NCI-H446 treated with DMSO at 0.1 percent for 48 hours (cell line): ENCODE measurements at regions not wholly inside any gene's neighbourhood (a gene's known extent, or its start where the extent isn't known, plus 50 kb on each side); places are given as distances from the start of the nearest gene placed in this dataset.

Experiments used
- DNase-seq: peaks from one replicate; lab custom pipeline; 2025; lab: John Stamatoyannopoulos, UW

GRCh38 chr2:66849153-66849755, 414.3 kb downstream of the MEIS1 start:
- DNase-seq, result peak; percentile 81

GRCh38 chr2:66850376-66850775, 415.5 kb downstream of the MEIS1 start:
- DNase-seq, result peak; percentile 6

GRCh38 chr2:66851449-66851872, 416.5 kb downstream of the MEIS1 start:
- DNase-seq, result no peak

- DNase-seq, result no peak
Observed at GRCh38 chr2:66852953-66853352, 418.0 kb downstream of the MEIS1 start.

- no peak for DNase-seq
Observed at GRCh38 chr2:66853585-66853984, 418.7 kb downstream of the MEIS1 start.

- no peak for DNase-seq
Observed at GRCh38 chr2:66854298-66854697, 419.4 kb downstream of the MEIS1 start.

GRCh38 chr2:66862885-66863650, 428.1 kb downstream of the MEIS1 start:
- DNase-seq, result no peak

- no peak for DNase-seq
Observed at GRCh38 chr2:66865161-66865560, 430.2 kb downstream of the MEIS1 start.

GRCh38 chr2:66866331-66867062, 431.6 kb downstream of the MEIS1 start:
- DNase-seq, result no peak

GRCh38 chr2:66867063-66867441, 432.1 kb downstream of the MEIS1 start:
- no peak for DNase-seq

- DNase-seq, result no peak
Observed at GRCh38 chr2:66869076-66869475, 434.2 kb downstream of the MEIS1 start.

GRCh38 chr2:66872081-66872985, 437.4 kb downstream of the MEIS1 start:
- DNase-seq, result no peak

GRCh38 chr2:66872986-66873754, 438.2 kb downstream of the MEIS1 start:
- peak; percentile 19 for DNase-seq

GRCh38 chr2:66874411-66874810, 439.5 kb downstream of the MEIS1 start:
- peak; percentile 19 for DNase-seq

GRCh38 chr2:66875941-66876462, 441.1 kb downstream of the MEIS1 start:
- no peak for DNase-seq

GRCh38 chr2:66885775-66886383, 451.0 kb downstream of the MEIS1 start:
- peak; percentile 23 for DNase-seq

GRCh38 chr2:66888246-66888645, 453.3 kb downstream of the MEIS1 start:
- no peak for DNase-seq

GRCh38 chr2:66888791-66889631, 454.1 kb downstream of the MEIS1 start:
- DNase-seq, result peak; percentile 72

GRCh38 chr2:66889632-66889882, 454.6 kb downstream of the MEIS1 start:
- no peak for DNase-seq
